ENCODE measurements at regions not wholly inside any gene's neighbourhood (a gene's known extent, or its start where the extent isn't known, plus 50 kb on each side); places are given as distances from the start of the nearest gene placed in this dataset.

- H2BK20ac ChIP-seq (ENCODE audit: low read depth, low read length, poor library complexity, severe bottlenecking) = no peak overlapping the region
- H4K91ac ChIP-seq (ENCODE audit: insufficient read length, low read depth, low read length) = no peak overlapping the region
- WGBS (ENCODE audit: extremely low coverage, insufficient read length, low lambda C conversion rate) = no CpG with 5 or more reads among the region's 7 CpGs
- H3K27me3 Mint-ChIP-seq (ENCODE audit: low read depth) = no peaks in the 10 kb centered on the region
- no peaks in the 10 kb centered on the region for H4K20me1 ChIP-seq (ENCODE audit: control insufficient read depth, insufficient read depth, insufficient read length)
- H3K56ac ChIP-seq (ENCODE audit: insufficient read length, low read depth, low read length) = no peak overlapping the region
- no peaks in the 10 kb centered on the region for H3K4me1 Mint-ChIP-seq
- H3K9me3 Mint-ChIP-seq = no peaks in the 10 kb centered on the region
- no peak overlapping the region for H2BK5ac ChIP-seq (ENCODE audit: insufficient read length, low read length)
- no peaks in the 10 kb centered on the region for H3K79me2 ChIP-seq (ENCODE audit: insufficient read depth, low read length)
- H3K23ac ChIP-seq (ENCODE audit: insufficient read length, low read depth, low read length) = no peak overlapping the region
- H3K4ac ChIP-seq (ENCODE audit: low read depth, low read length) = no peak overlapping the region
- no peak overlapping the region for H2BK120ac ChIP-seq (ENCODE audit: low read depth, low read length, poor library complexity, severe bottlenecking)
- no peak overlapping the region for H3K27ac Mint-ChIP-seq
- H3K23me2 ChIP-seq (ENCODE audit: insufficient read length, low read depth, low read length, poor library complexity, severe bottlenecking) = no peaks in the 10 kb centered on the region
- H3K14ac ChIP-seq (ENCODE audit: insufficient read depth, low read length) = no peak overlapping the region
- H3K36me3 Mint-ChIP-seq (ENCODE audit: insufficient read depth in 1 of 3, low read depth in 3 of 3) = no peaks in the 10 kb centered on the region
- H2AFZ ChIP-seq (ENCODE audit: low read length) = no peak overlapping the region
- DNase-seq = no peak
- no peak overlapping the region for H2BK12ac ChIP-seq (ENCODE audit: insufficient read length, low read depth, low read length)
- H2BK15ac ChIP-seq (ENCODE audit: low read depth, low read length) = no peak overlapping the region
- H2AK5ac ChIP-seq (ENCODE audit: insufficient read length, low read length) = no peak overlapping the region
- no peak overlapping the region for H3K27ac ChIP-seq (ENCODE audit: insufficient read length, low read depth, low read length)
- no peaks in the 10 kb centered on the region for H3K4me1 ChIP-seq (ENCODE audit: insufficient read depth, low read length)
- H3K18ac ChIP-seq (ENCODE audit: insufficient read length, low read depth, low read length) = no peak overlapping the region
- H3K4me3 Mint-ChIP-seq = no peak overlapping the region
- no peak overlapping the region for H4K5ac ChIP-seq (ENCODE audit: insufficient read length, low read depth, low read length)
- H3K27me3 ChIP-seq (ENCODE audit: insufficient read depth, low read length) = no peaks in the 10 kb centered on the region
- H3K4me2 ChIP-seq (ENCODE audit: insufficient read depth, insufficient read length, low read length) = no peak overlapping the region
- no peaks in the 10 kb centered on the region for H3K9me3 ChIP-seq (ENCODE audit: control insufficient read depth, low read depth, low read length)
- H3T11ph ChIP-seq (ENCODE audit: low read length) = no peak overlapping the region
- H4K8ac ChIP-seq (replicated peaks; ENCODE audit: insufficient read length, low read depth, low read length) = no peak overlapping the region
- TF ChIP-seq, protein P1, sequence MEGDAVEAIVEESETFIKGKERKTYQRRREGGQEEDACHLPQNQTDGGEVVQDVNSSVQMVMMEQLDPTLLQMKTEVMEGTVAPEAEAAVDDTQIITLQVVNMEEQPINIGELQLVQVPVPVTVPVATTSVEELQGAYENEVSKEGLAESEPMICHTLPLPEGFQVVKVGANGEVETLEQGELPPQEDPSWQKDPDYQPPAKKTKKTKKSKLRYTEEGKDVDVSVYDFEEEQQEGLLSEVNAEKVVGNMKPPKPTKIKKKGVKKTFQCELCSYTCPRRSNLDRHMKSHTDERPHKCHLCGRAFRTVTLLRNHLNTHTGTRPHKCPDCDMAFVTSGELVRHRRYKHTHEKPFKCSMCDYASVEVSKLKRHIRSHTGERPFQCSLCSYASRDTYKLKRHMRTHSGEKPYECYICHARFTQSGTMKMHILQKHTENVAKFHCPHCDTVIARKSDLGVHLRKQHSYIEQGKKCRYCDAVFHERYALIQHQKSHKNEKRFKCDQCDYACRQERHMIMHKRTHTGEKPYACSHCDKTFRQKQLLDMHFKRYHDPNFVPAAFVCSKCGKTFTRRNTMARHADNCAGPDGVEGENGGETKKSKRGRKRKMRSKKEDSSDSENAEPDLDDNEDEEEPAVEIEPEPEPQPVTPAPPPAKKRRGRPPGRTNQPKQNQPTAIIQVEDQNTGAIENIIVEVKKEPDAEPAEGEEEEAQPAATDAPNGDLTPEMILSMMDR (conservative IDR thresholded peaks at IDR 0.05) = no peak
- H3K9ac ChIP-seq (ENCODE audit: extremely low read depth, insufficient read length, low read length) = no peak overlapping the region
- H3K79me1 ChIP-seq (ENCODE audit: insufficient read depth, low read depth, low read length, poor library complexity, severe bottlenecking) = no peaks in the 10 kb centered on the region
Measured at GRCh38 chr5:104299998-104300706, 737.6 kb upstream of the NUDT12 start.
